Breast epithelium (tissue), 4 donors: ENCODE measurements at regions not wholly inside any gene's neighbourhood (a gene's known extent, or its start where the extent isn't known, plus 50 kb on each side); places are given as distances from the start of the nearest gene placed in this dataset.

Source experiments
- DNase-seq, 2 donors: peaks; one replicate each; pipeline ENCODE4 v3.0.0-alpha.2; 2019; ENCODE audit warnings: low spot score in 2 of 2
- H3K27ac ChIP-seq, 2 donors: fragments of 200-600 bp; sonication (generic) in 1 of 2; one replicate each; pipeline ENCODE4 v1.5.1; 2016 to 2019; ENCODE audit warnings: mild to moderate bottlenecking in 1 of 2
- H3K27me3 ChIP-seq, 2 donors: fragments of 200-600 bp; sonication (generic) in 1 of 2; one replicate each; pipeline versions ENCODE4 v1.5.1 to v1.6.0; 2017 to 2019; ENCODE audit warnings: control low read depth in 1 of 2, mild to moderate bottlenecking in 1 of 2
- H3K36me3 ChIP-seq: fragments of 200-600 bp; one replicate; pipeline ENCODE4 v1.5.1; 2019
- H3K4me1 ChIP-seq, 2 donors: fragments of 200-600 bp; sonication (generic); one replicate each; pipeline ENCODE4 v1.5.1; 2016 to 2019; ENCODE audit warnings: control low read depth in 1 of 2
- H3K4me3 ChIP-seq, 3 donors: fragments of 200-600 bp; sonication (generic); 1 replicate in 2 of 3; 2 replicates in 1 of 3; pipeline ENCODE4 v1.5.1; 2016 to 2019; ENCODE audit warnings: mild to moderate bottlenecking in 3 of 3, moderate library complexity in 2 of 3
- H3K9me3 ChIP-seq, 2 donors: fragments of 200-600 bp; sonication (generic) in 1 of 2; one replicate each; pipeline ENCODE4 v1.5.1; 2016 to 2019; ENCODE audit warnings: control low read depth in 1 of 2
- POLR2A ChIP-seq: fragments of 450-650 bp; IDR thresholded peaks from one replicate; pipeline ENCODE4 v1.6.1; 2016; ENCODE audit warnings: antibody characterized with exemption, mild to moderate bottlenecking, moderate library complexity
- POLR2AphosphoS5 ChIP-seq, 3 donors: sonication (generic); formaldehyde crosslinking; IDR thresholded peaks; one replicate each; pipeline ENCODE4 v1.6.1; 2017; ENCODE audit warnings: antibody characterized with exemption in 3 of 3
- intact Hi-C: fragments of 100-400 bp; cut with DNase I; formaldehyde crosslinking; loops from one replicate; pipeline ENCODE4 v1.15.1; 2023; ENCODE audit warnings: low total_unique reads
- TF ChIP-seq, protein P1 (sequence below), 3 donors: fragments of 450-650 bp; IDR thresholded peaks; one replicate each; pipeline ENCODE4 v1.5.1; 2016 to 2017; ENCODE audit warnings: antibody characterized with exemption in 3 of 3, mild to moderate bottlenecking in 3 of 3, moderate library complexity in 3 of 3

DNA sequence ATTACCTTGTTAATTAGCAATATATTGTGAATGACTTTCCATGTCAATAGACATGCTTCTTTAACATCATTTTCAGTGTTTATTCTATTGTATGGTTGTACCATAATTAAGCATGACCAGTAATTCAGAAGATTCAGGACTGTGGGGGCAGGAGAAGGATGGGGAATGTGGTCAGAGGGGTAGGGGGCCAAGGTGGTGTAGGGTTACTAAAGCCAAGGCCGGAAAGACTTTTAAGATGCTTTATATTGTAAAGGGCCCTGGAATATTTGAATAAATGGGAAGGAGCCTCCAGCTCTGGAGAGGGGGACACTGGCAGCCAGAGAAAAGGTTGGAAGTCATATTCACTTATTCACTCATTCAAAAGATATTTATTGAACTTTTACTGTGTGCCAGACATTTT, 115.7 kb downstream of the FGF18 start:
- TF ChIP-seq POLR2A (no peak), POLR2AphosphoS5 (IDR thresholded peaks at IDR 0.05) (no peak)
- TF ChIP-seq, protein P1, sequence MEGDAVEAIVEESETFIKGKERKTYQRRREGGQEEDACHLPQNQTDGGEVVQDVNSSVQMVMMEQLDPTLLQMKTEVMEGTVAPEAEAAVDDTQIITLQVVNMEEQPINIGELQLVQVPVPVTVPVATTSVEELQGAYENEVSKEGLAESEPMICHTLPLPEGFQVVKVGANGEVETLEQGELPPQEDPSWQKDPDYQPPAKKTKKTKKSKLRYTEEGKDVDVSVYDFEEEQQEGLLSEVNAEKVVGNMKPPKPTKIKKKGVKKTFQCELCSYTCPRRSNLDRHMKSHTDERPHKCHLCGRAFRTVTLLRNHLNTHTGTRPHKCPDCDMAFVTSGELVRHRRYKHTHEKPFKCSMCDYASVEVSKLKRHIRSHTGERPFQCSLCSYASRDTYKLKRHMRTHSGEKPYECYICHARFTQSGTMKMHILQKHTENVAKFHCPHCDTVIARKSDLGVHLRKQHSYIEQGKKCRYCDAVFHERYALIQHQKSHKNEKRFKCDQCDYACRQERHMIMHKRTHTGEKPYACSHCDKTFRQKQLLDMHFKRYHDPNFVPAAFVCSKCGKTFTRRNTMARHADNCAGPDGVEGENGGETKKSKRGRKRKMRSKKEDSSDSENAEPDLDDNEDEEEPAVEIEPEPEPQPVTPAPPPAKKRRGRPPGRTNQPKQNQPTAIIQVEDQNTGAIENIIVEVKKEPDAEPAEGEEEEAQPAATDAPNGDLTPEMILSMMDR (IDR thresholded peaks at IDR 0.05): no peak
- intact Hi-C loops: no loop called here
- no peaks in the 10 kb centered on the region for H3K36me3 ChIP-seq
- no peaks in the 10 kb centered on the region for H3K4me1 ChIP-seq
- no peak overlapping the region for H3K27ac ChIP-seq
- DNase-seq: no peak
- no peaks in the 10 kb centered on the region for H3K27me3 ChIP-seq
- no peak overlapping the region for H3K4me3 ChIP-seq
- H3K9me3 ChIP-seq: no peaks in the 10 kb centered on the region

DNA sequence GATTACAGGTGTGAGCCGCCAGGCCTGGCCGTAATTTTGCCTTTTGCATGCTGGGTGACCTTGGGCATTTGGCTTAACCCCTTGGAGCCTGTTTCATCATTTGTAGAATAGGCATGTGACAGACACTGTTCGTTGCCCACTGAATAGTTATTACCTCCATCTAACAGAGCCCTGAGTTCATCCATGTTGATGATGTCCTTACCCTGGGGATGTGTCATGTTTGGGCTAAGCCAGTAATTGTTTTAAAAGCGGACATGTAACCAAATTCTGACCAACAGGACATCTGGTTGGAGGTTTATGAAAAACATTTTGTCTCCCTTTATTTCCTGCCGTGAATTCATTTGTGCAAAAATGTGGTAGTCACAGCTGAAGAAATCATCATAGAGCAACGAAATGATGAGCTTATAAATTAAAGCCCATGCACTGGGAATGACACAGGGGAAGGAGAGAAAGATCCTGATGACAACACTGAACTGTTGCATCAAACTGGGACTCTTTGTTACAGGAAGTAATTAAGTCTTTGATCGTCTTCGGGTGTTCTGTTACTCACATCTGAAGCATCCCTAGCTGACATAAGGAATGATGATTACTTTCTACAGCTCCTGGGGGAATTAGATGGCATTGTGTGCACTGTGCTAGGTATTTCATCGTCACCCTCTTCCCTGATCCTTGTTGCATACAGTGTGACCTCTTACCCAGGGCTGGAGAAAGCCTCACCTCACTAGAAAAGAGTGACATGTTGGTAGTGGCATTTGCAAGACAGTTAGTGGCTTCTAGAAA, 117.8 kb downstream of the FGF18 start:
- no peak overlapping the region for H3K27ac ChIP-seq
- H3K4me3 ChIP-seq: no peak overlapping the region
- H3K9me3 ChIP-seq: no peaks in the 10 kb centered on the region
- H3K4me1 ChIP-seq: no peaks in the 10 kb centered on the region
- H3K27me3 ChIP-seq: no peaks in the 10 kb centered on the region
- H3K36me3 ChIP-seq: no peaks in the 10 kb centered on the region
- intact Hi-C loops: no loop called here
- no peak for TF ChIP-seq POLR2AphosphoS5 (IDR thresholded peaks at IDR 0.05)
- TF ChIP-seq POLR2A: no peak
- TF ChIP-seq, protein P1 (IDR thresholded peaks at IDR 0.05): no peak
- no peak for DNase-seq

DNA sequence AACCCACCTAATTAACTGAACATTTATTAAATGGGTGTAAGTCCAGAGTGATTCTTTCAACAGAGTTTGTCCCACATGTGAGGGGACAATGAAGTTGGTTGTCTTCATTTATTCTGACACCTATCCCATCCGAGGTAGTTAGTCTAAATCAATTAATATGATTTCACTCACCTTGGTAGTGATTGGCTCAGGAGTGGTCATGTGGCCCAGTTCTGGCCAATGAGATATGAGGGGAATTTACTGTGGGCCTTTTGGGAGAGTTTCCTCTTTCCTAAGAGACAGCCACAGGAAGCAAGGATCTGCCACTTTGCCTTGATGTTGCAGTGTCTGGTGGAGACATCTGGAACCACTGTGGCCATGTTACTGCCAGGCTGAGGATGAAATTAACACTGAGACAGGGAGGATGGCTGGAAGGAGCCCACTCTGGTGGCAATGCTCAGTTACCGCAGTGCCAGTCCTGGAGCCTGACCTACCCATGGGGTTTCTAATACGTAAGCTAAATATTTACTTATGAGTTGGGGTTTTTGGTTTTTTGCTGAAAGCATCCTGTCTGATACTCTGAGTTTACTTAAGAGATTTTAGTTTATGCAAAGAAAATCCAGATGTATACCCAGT, 118.6 kb downstream of the FGF18 start:
- Histone ChIP-seq H3K9me3 (no peaks in the 10 kb centered on the region), H3K27me3 (no peaks in the 10 kb centered on the region), H3K4me1 (no peaks in the 10 kb centered on the region), H3K36me3 (no peaks in the 10 kb centered on the region), H3K4me3 (no peak overlapping the region), H3K27ac (no peak overlapping the region)
- intact Hi-C loops: no loop called here
- TF ChIP-seq POLR2AphosphoS5 (IDR thresholded peaks at IDR 0.05) (no peak), POLR2A (no peak)
- TF ChIP-seq, protein P1 (IDR thresholded peaks at IDR 0.05): no peak
- no peak for DNase-seq

DNA sequence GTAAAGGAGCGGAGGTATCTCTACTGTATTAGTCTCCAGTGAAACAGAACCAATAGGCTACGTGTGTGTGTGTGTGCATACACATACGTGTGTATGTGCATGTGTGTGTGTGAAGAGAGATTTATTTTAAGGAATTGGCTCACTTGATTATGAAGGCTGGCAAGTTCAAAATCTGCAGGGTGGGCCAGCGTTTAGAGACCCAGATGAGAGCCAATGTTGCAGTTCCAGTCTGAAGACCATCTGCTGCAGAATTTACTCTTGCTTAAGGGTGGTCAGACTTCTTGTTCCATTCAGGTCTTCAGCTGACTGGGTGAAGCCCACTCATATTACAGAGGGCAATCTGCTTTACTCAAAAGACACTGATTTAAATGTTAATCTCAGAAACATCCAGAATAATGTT, 119.2 kb downstream of the FGF18 start:
- Histone ChIP-seq H3K4me1 (no peaks in the 10 kb centered on the region), H3K4me3 (no peak overlapping the region), H3K9me3 (no peaks in the 10 kb centered on the region), H3K27ac (no peak overlapping the region), H3K36me3 (no peaks in the 10 kb centered on the region), H3K27me3 (no peaks in the 10 kb centered on the region)
- no peak for DNase-seq
- TF ChIP-seq POLR2AphosphoS5 (IDR thresholded peaks at IDR 0.05) (no peak), POLR2A (no peak)
- TF ChIP-seq, protein P1 (IDR thresholded peaks at IDR 0.05): no peak
- intact Hi-C loops: no loop called here

DNA sequence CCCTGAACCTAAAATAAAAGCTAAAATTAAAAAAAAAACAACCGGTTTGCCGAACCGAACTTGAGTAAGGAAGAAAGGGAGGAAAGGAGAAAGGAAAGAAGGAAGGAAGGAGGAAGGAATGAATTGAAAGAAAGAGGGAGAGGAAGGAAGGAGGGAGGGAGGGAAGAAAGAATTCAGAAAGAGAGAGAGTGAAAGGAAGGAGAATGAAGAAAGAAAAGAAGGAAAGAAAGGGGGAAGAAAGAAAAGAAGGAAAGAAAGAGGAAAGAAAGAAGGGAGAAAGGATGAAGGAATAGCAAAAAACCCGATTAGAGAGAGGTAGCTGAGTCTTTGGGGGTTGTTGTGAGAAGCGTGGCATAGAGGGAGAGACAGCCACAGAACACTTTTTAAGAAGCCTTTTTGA, 121.4 kb downstream of the FGF18 start:
- no peak for TF ChIP-seq POLR2AphosphoS5 (IDR thresholded peaks at IDR 0.05)
- TF ChIP-seq, protein P1 (IDR thresholded peaks at IDR 0.05): no peak
- no peak for TF ChIP-seq POLR2A
- no peak overlapping the region for H3K27ac ChIP-seq
- no peaks in the 10 kb centered on the region for H3K36me3 ChIP-seq
- no peak for DNase-seq
- no peaks in the 10 kb centered on the region for H3K4me1 ChIP-seq
- no peaks in the 10 kb centered on the region for H3K9me3 ChIP-seq
- no peaks in the 10 kb centered on the region for H3K27me3 ChIP-seq
- intact Hi-C loops: no loop called here
- no peak overlapping the region for H3K4me3 ChIP-seq
